ENCODE measurements at regions not wholly inside any gene's neighbourhood (a gene's known extent, or its start where the extent isn't known, plus 50 kb on each side); places are given as distances from the start of the nearest gene placed in this dataset.

GRCh38 chr16:50946098-50946497 is 204.2 kb downstream of the CYLD start:
- TF ChIP-seq POLR2AphosphoS5 (IDR thresholded peaks at IDR 0.05) (no peak), EP300 (IDR thresholded peaks at IDR 0.05) (no peak), POLR2A (IDR thresholded peaks at IDR 0.05) (no peak), CTCF (IDR thresholded peaks at IDR 0.05) (no peak)
- Histone ChIP-seq H3K9me3 (no peaks in the 10 kb centered on the region), H3K27ac (no peak overlapping the region), H3K27me3 (no peaks in the 10 kb centered on the region), H3K4me3 (no peak overlapping the region), H3K36me3 (no peaks in the 10 kb centered on the region), H3K4me1 (no peaks in the 10 kb centered on the region)
- ATAC-seq (ENCODE audit: low FRiP score in 2 of 2) (no peak), DNase-seq (no peak)
- WGBS, 2 donors, result 82 to 86% methylated on average over 3 of the region's 3 CpGs

- H3K9me3 ChIP-seq, result no peaks in the 10 kb centered on the region
- DNase-seq (no peak), ATAC-seq (ENCODE audit: low FRiP score in 2 of 2) (no peak)
- TF ChIP-seq POLR2AphosphoS5 (IDR thresholded peaks at IDR 0.05) (no peak), POLR2A (IDR thresholded peaks at IDR 0.05) (no peak), EP300 (IDR thresholded peaks at IDR 0.05) (no peak), CTCF (IDR thresholded peaks at IDR 0.05) (no peak)
- H3K4me1 ChIP-seq, result no peaks in the 10 kb centered on the region
- 75 to 84% methylated on average over 4 of the region's 4 CpGs for whole genome bisulfite sequencing, 2 donors
- no peak overlapping the region for H3K27ac ChIP-seq
- H3K27me3 ChIP-seq, result no peaks in the 10 kb centered on the region
- H3K4me3 ChIP-seq, result no peak overlapping the region
- H3K36me3 ChIP-seq, result no peaks in the 10 kb centered on the region
Observed at GRCh38 chr16:50945171-50945570, 203.3 kb downstream of the CYLD start.

GRCh38 chr16:50944436-50944835 is 202.6 kb downstream of the CYLD start:
- no peak for TF ChIP-seq POLR2A (IDR thresholded peaks at IDR 0.05)
- TF ChIP-seq POLR2AphosphoS5 (IDR thresholded peaks at IDR 0.05), result no peak
- no peak for TF ChIP-seq EP300 (IDR thresholded peaks at IDR 0.05)
- TF ChIP-seq CTCF (IDR thresholded peaks at IDR 0.05), result no peak
- no peak overlapping the region for H3K27ac ChIP-seq
- H3K27me3 ChIP-seq, result no peaks in the 10 kb centered on the region
- H3K36me3 ChIP-seq, result no peaks in the 10 kb centered on the region
- no peak overlapping the region for H3K4me3 ChIP-seq
- H3K9me3 ChIP-seq, result no peaks in the 10 kb centered on the region
- no peaks in the 10 kb centered on the region for H3K4me1 ChIP-seq
- 63 to 75% methylated on average over 1 of the region's 1 CpG for WGBS, 2 donors
- ATAC-seq (ENCODE audit: low FRiP score in 2 of 2), result no peak
- no peak for DNase-seq

- Histone ChIP-seq H3K4me1 (no peaks in the 10 kb centered on the region), H3K4me3 (no peak overlapping the region), H3K9me3 (no peaks in the 10 kb centered on the region), H3K27me3 (no peaks in the 10 kb centered on the region), H3K27ac (no peak overlapping the region), H3K36me3 (no peaks in the 10 kb centered on the region)
- 63 to 72% methylated on average over 7 of the region's 7 CpGs for WGBS, 2 donors
- DNase-seq (no peak), ATAC-seq (ENCODE audit: low FRiP score in 2 of 2) (no peak)
- TF ChIP-seq EP300 (IDR thresholded peaks at IDR 0.05) (no peak), CTCF (IDR thresholded peaks at IDR 0.05) (no peak), POLR2AphosphoS5 (IDR thresholded peaks at IDR 0.05) (no peak), POLR2A (IDR thresholded peaks at IDR 0.05) (no peak)
Observed at GRCh38 chr16:50944033-50944432, 202.1 kb downstream of the CYLD start.

GRCh38 chr16:50942143-50942542 is 200.3 kb downstream of the CYLD start:
- 79 to 83% methylated on average over 3 of the region's 3 CpGs for WGBS, 2 donors
- no peak for DNase-seq
- TF ChIP-seq POLR2A (IDR thresholded peaks at IDR 0.05) (no peak), EP300 (IDR thresholded peaks at IDR 0.05) (no peak), POLR2AphosphoS5 (IDR thresholded peaks at IDR 0.05) (no peak), CTCF (IDR thresholded peaks at IDR 0.05) (no peak)

More at GRCh38 chr16:50942143-50942542, 200.3 kb downstream of the CYLD start:
- no peaks in the 10 kb centered on the region for H3K4me1 ChIP-seq
- no peaks in the 10 kb centered on the region for H3K27me3 ChIP-seq
- no peak overlapping the region for H3K4me3 ChIP-seq
- no peaks in the 10 kb centered on the region for H3K36me3 ChIP-seq
- no peak for ATAC-seq (ENCODE audit: low FRiP score in 2 of 2)
- H3K27ac ChIP-seq, result no peak overlapping the region
- H3K9me3 ChIP-seq, result no peaks in the 10 kb centered on the region
